Stimulated activated CD4-positive, alpha-beta T cell treated with anti-CD3 and anti-CD28 coated beads, Interleukin-1b, Interleukin-23, amount 100 ng/mL, for 24 hours (primary cell): ENCODE measurements at regions not wholly inside any gene's neighbourhood (a gene's known extent, or its start where the extent isn't known, plus 50 kb on each side); places are given as distances from the start of the nearest gene placed in this dataset.

ENCODE experiments used
- DNase-seq, 4 experiments: peaks; one replicate each; pipeline ENCODE4 v3.0.0-alpha.2; 2020; ENCODE audit warnings: low read depth in 4 of 4, low spot score in 1 of 4

DNA sequence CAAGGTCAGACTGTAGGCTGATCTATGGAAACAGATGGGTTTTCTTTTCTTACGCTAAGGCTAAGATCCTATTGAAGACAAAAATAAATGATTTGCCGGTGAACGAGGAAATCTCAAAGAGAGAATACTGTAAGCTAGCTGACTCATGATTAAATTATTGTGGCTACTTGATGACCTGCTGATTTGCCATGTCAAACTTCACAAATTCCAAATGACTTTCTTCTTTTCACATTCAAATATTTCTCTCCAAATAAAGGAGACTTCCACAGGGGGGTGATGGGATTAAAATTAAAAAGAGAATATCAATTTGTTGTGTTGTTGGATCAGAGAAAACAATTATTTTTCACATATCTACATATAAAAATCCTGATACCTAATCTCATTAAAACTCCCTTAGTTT, 860.6 kb upstream of the ZWINT start:
- no peak for DNase-seq

DNA sequence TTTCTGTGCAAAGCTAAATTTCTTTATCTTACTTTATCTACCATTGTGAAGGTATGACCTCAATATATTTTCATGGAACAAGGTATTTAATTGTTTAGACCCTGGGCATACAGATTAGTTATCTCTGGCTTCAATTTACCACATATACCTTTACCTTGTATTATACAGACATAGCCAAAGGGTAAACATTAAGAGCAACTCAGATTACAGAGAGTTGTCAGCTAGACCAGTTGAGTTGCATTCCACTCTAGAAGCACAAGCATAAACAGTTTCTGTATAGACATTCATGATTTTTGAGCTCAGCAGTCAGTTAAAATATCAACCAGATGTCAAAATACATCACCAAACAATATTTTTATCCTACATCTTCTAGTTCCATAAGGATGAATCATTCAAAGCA, 857.3 kb upstream of the ZWINT start:
- DNase-seq = no peak

DNA sequence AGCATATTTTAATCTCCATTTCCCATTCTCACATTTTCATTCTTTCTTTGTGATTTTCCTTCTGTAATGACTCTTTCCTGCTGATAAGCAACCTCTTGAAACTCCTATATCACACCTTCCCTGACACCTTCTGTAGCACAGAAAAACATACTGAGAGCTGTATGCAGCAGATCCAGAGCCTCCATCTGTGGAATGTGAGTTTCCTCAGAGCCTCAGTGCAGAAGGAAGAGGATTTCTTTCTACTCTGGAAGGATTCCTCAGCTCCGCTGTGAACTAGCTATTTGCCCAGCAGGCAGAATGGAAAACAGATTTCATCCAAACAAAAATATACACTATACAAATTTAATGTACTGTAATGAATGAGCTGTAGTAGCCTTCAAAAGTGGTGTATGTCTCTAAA, 841.3 kb upstream of the ZWINT start:
- DNase-seq = no peak

DNA sequence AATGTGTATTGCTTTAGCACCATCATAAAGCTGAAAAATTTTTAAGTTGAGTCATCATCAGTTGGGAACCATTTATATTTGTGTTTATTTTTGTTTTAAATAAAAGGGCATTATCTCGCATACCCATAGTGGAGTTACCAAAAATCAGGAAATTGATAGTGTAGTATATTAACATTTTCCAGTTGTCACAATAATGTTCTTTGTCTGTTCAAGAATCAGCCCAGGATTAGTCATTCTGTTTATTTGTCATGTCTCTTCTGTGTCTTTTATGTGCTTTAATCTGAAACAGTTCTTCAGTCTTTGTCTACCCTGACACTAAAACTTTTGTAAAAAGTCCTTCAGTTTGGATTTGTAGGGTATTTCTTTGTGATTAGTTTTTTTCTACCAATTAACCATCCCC, 827.8 kb upstream of the ZWINT start:
- DNase-seq = no peak

DNA sequence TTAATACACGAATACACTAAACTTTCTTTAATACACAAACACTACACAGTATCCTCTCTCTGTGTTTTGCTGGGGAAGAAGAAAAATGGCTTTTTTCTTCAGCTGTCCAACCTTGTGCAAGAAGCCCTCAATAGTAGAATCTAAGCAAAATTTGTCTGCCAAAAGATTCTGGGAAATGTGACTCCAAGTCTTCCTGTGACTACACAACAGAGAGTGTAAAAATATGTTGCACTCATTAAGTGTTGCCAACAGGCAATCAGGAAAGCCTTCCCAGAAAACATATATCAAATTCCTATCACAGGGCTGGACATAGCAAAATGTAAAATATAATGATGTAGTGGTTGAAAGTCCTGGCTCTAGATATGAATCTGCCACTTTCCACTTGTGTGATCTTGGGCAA, 825.1 kb upstream of the ZWINT start:
- no peak for DNase-seq

DNA sequence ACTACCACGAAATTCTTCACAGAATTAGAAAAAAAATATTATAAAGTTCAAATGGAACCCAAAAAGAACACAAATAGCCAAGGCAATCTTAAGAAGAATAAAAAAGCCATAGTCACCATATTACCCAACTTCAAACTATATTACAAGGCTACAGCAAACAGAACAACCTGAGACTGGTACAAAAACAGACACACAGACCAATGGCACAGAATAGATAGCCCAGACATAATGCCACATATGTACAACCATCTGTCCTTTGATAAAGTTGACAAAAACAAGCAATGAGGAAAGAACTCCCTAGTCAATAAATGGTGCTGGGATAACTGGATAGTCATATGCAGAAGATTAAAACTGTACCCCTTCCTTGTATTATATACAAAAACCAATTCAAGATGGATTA, 808.5 kb upstream of the ZWINT start:
- no peak for DNase-seq

DNA sequence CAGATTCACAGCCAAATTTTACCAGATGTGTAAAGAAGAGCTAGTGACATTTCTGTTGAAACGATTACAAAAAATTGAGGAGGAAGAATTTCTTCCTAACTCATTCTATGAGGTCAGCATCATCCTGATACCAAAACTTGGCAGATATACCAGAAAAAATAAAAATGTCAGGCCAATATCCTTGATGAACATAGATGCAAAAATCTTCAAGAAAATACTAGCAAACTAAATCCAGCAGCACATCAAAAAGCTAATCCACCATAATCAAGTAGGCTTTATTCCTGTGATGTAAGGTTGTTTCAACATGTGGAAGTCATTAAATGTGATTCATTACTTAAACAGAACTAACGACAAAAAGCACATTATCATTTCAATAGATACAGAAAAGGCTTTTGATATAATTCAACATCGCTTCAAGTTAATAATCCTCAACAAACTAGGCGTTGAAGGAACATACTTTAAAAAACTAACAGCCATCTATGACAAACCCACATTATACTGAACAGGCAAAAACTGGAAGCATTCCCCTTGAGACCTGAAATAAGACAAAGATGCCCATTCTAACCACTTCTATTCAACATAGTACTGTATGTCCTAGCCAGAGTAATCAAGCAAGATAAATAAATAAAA, 807.7 kb upstream of the ZWINT start:
- DNase-seq = no peak

DNA sequence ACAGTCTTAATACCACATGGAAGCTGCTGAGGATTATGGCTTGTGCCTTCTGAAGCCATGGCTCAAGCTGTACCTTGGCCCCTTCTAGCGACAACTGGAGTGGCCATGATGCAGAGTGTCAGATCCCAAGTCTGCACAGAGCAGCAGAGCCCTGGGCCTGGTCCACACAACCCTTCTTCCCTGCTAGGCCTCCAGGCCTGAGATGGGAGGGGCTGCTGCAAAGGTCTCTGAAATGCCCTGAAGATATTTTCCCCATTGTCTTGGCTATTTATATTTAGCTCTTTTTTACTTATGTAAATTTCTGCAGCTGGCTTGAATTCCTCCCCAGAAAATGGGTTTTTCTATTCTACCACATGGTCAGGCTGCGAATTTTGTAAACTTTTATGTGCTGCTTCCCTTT, 804.6 kb upstream of the ZWINT start:
- no peak for DNase-seq

DNA sequence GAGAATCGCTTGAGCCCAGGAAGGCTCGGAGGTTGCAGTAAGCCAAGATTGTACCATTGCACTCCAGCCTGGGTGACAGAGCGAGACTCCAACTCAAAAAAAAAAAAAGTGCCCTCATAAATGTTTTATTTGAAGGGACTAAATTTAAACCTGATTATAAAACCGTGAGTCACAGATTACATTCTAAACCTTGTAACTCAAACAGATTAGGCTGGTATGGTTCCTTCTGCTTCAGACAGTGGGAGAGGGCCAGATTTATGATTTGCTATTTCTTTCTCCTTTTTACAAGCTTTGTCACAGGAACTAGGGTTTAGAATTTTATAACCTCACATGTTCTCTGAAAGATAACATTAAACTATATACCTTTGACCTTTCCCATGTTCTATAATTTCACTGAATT, 801.2 kb upstream of the ZWINT start:
- DNase-seq = no peak

DNA sequence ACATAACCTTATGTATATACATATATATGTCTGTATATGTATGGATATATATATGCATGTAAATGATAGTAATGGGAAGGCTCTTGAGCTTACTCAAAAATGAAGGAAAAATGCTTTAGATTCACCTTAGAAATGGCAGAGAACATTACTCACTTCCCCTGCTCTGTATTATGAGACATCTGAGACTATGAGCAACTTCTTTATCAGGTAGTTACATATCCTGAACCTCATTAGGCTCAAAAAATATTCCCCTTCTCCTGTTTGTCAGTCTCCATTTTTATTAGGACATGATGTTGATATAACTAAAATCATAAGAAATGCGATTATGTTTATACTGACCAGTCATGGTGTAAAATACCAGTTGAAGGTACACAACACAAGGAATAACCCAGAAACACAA, 800.1 kb upstream of the ZWINT start:
- no peak for DNase-seq

DNA sequence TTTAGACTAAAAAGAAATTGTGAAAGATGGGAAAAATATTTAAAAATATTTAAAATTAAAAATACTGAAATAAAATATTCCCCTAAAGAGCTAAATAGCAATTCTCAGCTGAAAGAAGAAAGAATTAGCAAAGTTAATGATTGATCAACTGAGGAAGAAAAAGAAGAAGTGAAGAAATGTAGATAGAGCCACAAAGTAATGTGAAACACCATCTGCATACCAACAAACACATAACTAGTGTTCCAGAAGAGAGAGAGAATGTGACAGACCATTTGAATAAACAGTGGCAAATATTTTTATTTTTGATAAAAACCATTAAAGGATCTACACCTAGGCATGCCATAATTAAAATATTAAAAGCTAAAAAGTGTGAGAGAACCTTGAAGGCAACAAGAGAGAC, 784.5 kb upstream of the ZWINT start:
- DNase-seq = no peak

DNA sequence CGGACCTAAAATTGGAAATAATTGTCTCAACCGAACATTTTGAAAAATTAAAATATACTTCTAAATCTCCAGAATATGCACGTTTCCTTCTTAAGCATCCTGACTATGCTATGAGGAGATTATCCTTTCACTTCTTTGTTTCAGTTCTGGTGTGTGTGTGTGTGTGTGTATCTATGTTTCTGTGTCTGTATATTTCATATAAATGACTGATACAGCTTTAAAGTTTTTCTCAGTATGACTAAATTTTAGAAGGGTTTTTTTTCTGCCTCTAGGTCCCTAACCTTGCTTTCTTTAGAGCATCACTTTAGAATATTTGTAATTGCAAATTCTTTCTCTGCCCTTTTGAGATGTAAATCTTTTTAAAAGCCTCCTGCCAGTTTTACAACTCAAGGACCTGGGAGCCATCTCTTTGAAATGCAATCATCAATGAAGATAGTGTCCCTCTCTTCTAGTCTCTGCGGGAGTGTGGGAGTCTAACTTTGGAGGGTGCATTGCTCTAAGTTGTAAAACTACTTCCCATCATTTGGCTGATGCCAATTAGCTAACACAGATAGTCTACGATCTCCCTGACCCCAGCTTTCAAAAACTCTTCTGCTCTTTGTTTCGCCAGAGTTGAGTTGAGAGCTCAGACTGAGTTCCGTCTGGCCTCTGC, 782.0 kb upstream of the ZWINT start:
- no peak for DNase-seq

DNA sequence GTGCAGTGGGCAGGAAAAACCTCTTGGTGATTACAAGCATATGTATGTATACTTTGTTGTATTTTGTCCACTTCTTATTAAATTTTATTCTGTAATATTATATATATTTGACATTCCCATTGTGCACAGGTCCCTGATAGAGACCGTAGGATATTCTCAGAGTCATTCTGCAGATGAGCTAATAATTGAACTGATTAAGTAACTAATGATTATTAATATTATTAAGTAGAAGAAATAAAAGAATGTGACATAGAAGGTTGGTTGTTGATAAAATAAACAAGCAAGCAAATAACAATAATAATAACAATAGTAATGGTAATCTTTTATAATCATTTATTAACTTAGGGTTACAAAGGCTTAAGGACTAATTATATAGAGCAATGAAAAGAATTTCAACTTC, 780.6 kb upstream of the ZWINT start:
- no peak for DNase-seq

DNA sequence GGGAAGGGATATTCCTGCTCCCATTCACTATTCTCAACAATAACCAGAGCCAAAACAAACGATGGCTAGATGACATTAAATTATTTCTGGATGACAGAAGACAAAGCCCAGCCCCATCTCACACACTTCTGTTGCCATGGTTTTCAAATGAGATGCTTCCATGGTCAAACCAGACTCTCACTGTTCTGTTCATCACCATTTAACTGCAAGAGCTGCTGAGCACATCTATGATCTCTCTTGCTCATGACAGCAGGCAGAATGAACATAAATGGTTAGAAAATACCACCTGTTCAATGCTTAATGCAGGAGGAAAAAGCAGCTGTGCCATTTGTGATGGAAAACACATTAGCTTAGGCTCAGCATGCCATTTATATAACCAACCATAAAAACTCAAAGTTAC, 758.6 kb upstream of the ZWINT start:
- no peak for DNase-seq

DNA sequence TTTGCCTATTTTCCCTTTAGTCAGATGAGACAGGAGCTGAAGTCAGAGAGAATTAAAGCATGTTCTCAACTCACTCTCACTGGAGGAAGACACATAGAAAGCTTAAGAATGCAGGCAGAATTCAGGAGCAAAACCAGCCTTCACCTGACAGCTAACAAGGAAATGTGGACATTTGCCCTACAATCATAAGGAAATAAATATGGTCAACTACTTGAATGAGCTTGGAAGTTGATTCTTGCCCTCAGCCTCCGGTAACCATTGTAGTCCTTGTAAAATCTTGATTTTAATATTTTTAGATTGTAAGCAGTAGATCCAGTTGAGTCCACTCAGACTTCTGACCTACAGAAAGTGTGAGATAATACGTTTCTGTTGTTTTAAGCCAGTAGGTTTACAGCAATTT, 752.5 kb upstream of the ZWINT start:
- no peak for DNase-seq

DNA sequence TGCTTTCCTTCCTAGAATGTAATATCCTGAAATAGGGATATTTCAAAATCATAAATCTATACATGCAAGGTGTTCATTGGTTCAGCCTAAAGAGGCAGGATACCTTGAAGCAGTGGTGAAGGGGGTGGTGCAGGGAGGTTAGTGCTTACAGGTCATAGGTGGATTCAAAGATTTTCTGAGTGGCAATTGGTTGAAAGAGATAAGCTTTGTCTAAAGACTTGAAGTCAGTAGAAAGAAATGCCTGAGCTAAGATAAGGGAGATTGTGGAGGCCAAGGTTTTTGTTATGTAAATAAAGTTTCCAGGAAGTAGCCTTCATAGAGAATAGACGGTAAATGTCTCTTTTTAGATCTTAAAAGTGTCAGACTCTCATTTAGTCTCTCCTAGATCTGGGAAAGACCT, 741.2 kb upstream of the ZWINT start:
- no peak for DNase-seq

DNA sequence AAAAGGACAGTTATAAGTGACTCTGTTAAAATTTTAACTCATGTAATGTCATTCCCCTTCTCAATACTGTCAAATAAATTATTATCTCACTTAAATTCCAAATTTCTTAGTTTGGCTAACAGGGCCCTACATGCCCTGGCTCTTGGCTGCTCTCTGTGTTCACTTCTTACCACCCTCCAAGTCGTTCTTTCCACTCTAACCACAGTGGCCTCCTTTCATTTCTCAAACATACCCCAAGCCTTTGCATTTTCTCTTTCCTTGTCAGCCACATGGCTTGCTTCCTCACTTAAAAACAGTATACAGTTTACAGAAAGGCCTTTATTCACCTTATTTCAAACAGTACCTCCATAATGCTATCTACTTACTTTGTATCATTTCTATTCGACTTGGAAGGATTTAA, 737.1 kb upstream of the ZWINT start:
- DNase-seq = no peak

DNA sequence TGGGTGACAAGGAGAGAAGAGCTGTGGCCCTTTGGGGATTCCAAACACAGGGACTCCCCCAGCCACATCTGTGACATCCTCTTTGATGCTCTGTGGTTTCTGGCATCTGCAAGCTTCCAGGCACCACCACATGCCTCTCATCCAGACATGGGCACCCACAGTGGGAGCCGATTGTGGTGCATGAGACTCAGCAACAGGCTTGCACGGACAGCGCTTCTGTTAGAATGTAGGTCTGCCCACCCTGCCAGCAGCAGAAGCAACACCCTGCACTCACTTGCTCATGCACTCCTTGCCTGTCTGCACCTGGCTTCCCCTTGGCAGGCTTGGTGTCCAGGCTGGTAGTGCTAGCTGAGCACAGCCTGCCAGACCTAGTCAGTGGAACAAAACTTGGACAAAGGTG, 735.0 kb upstream of the ZWINT start:
- DNase-seq = no peak

DNA sequence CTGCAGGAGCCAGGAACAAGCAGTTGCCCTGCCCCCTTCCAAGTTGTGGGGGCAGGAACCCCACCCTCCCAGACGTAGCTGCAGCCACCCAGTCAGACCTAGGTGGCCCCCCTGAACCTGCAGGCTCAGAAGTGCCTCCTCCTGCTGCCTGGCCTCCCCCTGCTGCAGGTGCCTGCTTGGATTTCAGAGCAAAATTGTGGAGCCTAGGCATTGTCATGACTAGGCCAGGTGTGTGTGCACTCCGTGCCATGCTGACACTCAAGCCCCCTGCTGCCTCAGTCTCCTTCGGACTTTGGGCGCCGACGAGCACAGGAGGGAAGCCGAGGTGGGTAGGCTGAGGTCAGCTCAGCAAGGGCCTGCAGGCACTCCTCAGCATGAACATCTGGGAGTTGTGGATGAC, 733.9 kb upstream of the ZWINT start:
- no peak for DNase-seq

DNA sequence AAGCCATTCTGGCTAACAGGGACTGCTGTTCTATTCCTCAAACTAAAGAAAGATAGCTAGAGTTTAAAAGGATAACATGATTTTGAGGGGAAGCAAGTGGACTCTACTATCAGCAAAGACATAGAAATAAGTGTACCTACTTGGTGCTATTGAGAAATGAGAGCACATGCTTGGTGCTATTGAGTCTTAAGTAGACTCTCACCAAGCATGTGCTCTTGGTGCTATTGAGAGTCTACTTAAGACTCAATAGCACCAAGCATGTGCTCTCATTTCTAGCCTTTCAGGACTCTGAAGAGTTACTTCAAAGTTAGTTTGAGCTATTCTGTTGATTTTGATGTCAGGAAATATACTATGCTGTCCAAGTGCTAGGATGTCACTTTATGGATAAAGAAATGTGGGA, 733.0 kb upstream of the ZWINT start:
- no peak for DNase-seq

DNA sequence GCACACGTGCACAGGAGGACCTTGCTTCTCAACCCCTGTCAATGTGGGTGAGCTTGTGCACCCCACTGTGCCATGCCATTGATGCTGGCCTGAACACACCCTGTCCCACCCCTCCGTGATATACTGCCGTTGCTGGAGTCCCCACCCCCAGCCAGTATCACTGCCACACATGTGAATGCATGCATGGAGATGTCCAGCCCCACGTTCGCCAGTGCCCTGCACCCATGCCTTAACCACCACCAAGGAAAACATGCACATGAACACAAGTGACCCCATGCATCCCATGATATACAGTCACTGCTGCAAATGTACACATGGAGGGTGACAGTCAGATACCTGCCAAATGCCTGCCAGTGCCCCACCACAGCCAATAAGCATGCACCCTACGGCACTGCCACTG, 692.5 kb upstream of the ZWINT start:
- DNase-seq = no peak

DNA sequence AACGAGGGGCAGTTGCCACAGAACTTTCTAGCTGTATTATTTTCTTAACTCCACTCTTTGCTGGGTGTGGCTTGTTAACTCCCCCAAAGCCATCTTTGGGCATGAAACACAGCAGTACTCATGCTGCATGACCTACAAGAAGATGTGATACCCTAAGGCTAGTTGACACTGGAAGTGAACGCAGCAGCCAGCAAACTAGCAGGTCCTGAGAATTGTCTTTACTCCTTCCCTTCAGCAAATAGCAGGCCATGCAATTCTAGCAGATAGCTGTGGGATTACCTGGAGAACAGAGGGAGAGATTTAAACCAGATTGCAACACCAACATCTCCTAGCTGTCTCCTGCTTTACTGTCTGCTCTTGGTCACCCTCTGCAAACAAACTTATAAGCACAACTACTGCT, 688.0 kb upstream of the ZWINT start:
- DNase-seq = no peak

DNA sequence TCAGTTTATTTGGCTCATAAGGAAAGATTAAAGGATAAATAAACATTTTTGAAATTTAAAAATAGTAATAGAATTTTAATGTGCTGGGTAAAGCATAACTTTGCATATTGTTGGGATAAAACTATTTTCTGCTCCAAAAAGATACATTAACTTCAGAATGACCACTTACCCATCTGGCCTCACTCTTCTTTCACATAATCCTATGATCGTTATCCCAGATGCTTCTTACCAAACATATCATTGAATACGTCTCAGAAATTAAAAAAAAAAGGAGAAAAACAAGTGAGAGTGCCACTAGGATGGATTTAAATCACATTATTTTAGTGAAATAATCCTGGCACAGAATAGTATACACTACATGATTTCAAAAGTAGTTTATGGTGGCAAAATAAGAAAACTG, 677.5 kb upstream of the ZWINT start:
- no peak for DNase-seq

DNA sequence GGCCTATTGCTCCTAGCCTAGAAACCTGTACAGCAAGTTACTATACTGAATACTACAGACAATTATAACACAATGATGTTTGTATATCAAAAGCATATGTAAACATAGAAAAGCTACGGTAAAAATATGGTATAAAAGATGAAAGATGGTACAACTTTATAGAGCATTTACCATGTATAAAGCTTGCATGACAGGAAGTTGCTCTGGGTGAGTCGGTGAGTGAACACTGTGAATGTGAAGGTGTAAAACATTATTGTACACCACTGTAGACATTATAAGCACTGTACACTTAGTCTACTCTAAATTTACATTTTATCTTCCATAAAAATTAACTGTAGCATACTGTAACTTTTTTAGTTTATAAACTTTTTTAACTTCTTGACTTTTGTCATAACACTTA, 674.3 kb upstream of the ZWINT start:
- DNase-seq = no peak
